Mesenchymal stem cell (in vitro differentiated cells and primary cell): ENCODE measurements at regions not wholly inside any gene's neighbourhood (a gene's known extent, or its start where the extent isn't known, plus 50 kb on each side); places are given as distances from the start of the nearest gene placed in this dataset.
A peak's percentile ranks its signal among the peaks of the same experiment; 100 is the strongest.
"Not testable (repeated sequence)": the region's sequence is repeated elsewhere in the genome, so short reads cannot be mapped to it uniquely, and the experiment has no call there.

Source experiments
- DNase-seq: peaks from one replicate; pipeline ENCODE4 v3.0.0-alpha.2; 2013
- H2AFZ ChIP-seq: one replicate; pipeline ENCODE4 v1.6.1; 2013; ENCODE audit warnings: low read depth, mild to moderate bottlenecking, control low read depth, inconsistent platforms, low read length, moderate library complexity
- H2AK5ac ChIP-seq: 2 replicates; pipeline ENCODE4 v1.6.1; 2013; ENCODE audit warnings: low read length, moderate library complexity, mild to moderate bottlenecking, inconsistent platforms; ENCODE audit not compliant: severe bottlenecking
- H2BK120ac ChIP-seq: one replicate; pipeline ENCODE4 v1.6.1; 2013; ENCODE audit warnings: low read depth, mild to moderate bottlenecking, inconsistent platforms, low read length, moderate library complexity
- H2BK12ac ChIP-seq, 2 experiments: one replicate each; pipeline ENCODE4 v1.6.1; 2013; ENCODE audit warnings: inconsistent platforms in 2 of 2, low read length in 2 of 2, mild to moderate bottlenecking in 2 of 2, moderate library complexity in 2 of 2, control low read depth in 1 of 2
- H2BK15ac ChIP-seq: one replicate; pipeline ENCODE4 v1.6.1; 2013; ENCODE audit warnings: mild to moderate bottlenecking, low read depth, inconsistent platforms; ENCODE audit not compliant: poor library complexity, severe bottlenecking
- H2BK5ac ChIP-seq: 2 replicates; pipeline ENCODE4 v1.6.1; 2013; ENCODE audit warnings: low read depth, mild to moderate bottlenecking, low read length, control low read depth, inconsistent platforms; ENCODE audit not compliant: poor library complexity, severe bottlenecking
- H3K14ac ChIP-seq, 2 experiments: one replicate each; pipeline ENCODE4 v1.6.1; 2013; ENCODE audit warnings: inconsistent platforms in 2 of 2, low read length in 2 of 2, control low read depth in 1 of 2, mild to moderate bottlenecking in 1 of 2, moderate library complexity in 1 of 2
- H3K18ac ChIP-seq, 2 experiments: one replicate each; pipeline ENCODE4 v1.6.1; 2013; ENCODE audit warnings: inconsistent platforms in 2 of 2, low read length in 2 of 2, control low read depth in 1 of 2, low read depth in 1 of 2, mild to moderate bottlenecking in 1 of 2
- H3K23ac ChIP-seq, 2 experiments: one replicate each; pipeline ENCODE4 v1.6.1; 2013; ENCODE audit warnings: inconsistent platforms in 2 of 2, low read length in 2 of 2, mild to moderate bottlenecking in 2 of 2, moderate library complexity in 2 of 2, control low read depth in 1 of 2
- H3K27ac ChIP-seq: 2 replicates; pipeline ENCODE4 v1.5.1; 2013; ENCODE audit warnings: mild to moderate bottlenecking, moderate library complexity, low read length, control low read depth, inconsistent platforms; ENCODE audit not compliant: poor library complexity, severe bottlenecking
- H3K27me3 ChIP-seq, 2 experiments: 2 replicates each; pipeline versions ENCODE4 v1.6.1 to v1.7.0; 2013; ENCODE audit warnings: low read length in 2 of 2, mild to moderate bottlenecking in 2 of 2, moderate library complexity in 2 of 2, control low read depth in 1 of 2, inconsistent platforms in 1 of 2; ENCODE audit not compliant: control insufficient read depth in 1 of 2, insufficient read depth in 1 of 2
- H3K36me3 ChIP-seq, 2 experiments: 2 replicates each; pipeline versions ENCODE4 v1.6.1 to v1.7.0; 2013; ENCODE audit warnings: low read length in 2 of 2, control low read depth in 1 of 2, inconsistent platforms in 1 of 2, low read depth in 1 of 2, mild to moderate bottlenecking in 1 of 2; ENCODE audit not compliant: insufficient read depth in 2 of 2, control insufficient read depth in 1 of 2
- H3K4ac ChIP-seq, 2 experiments: one replicate each; pipeline ENCODE4 v1.6.1; 2013; ENCODE audit warnings: inconsistent platforms in 2 of 2, low read length in 2 of 2, mild to moderate bottlenecking in 2 of 2, moderate library complexity in 2 of 2, control low read depth in 1 of 2, low read depth in 1 of 2
- H3K4me1 ChIP-seq: 2 replicates; pipeline ENCODE4 v1.6.1; 2013; ENCODE audit warnings: low read depth, low read length, control low read depth; ENCODE audit not compliant: control insufficient read depth, insufficient read depth
- H3K4me2 ChIP-seq: 2 replicates; pipeline ENCODE4 v1.6.1; 2013; ENCODE audit warnings: low read length, mild to moderate bottlenecking, inconsistent platforms; ENCODE audit not compliant: poor library complexity, severe bottlenecking
- H3K4me3 ChIP-seq, 2 experiments: 2 replicates each; pipeline versions ENCODE4 v1.5.1 to v1.7.0; 2013; ENCODE audit warnings: low read length in 2 of 2, mild to moderate bottlenecking in 2 of 2, control low read depth in 1 of 2, low read depth in 1 of 2; ENCODE audit not compliant: insufficient read depth in 1 of 2
- H3K79me1 ChIP-seq: replicated peaks from 2 replicates; pipeline ENCODE4 v1.6.1; 2013; ENCODE audit warnings: mild to moderate bottlenecking, control low read depth, low read length, inconsistent platforms; ENCODE audit not compliant: poor library complexity, severe bottlenecking
- H3K9ac ChIP-seq: 2 replicates; pipeline ENCODE4 v1.7.0; 2013; ENCODE audit warnings: mild to moderate bottlenecking, low read length, moderate library complexity
- H3K9me3 ChIP-seq: 2 replicates; pipeline ENCODE4 v1.7.0; 2013; ENCODE audit warnings: mild to moderate bottlenecking, low read length; ENCODE audit not compliant: control insufficient read depth
- H4K8ac ChIP-seq: one replicate; pipeline ENCODE4 v1.6.1; 2013; ENCODE audit warnings: inconsistent platforms, mild to moderate bottlenecking, low read length, moderate library complexity
- H4K91ac ChIP-seq: one replicate; pipeline ENCODE4 v1.6.1; 2013; ENCODE audit warnings: mild to moderate bottlenecking, low read length, inconsistent platforms
- WGBS: methylation state at CpG from one replicate; pipeline ENCODE4 v1.1.7; 2013; ENCODE audit warnings: mixed read lengths; 5-methylcytosine and 5-hydroxymethylcytosine counted together

GRCh38 chr5:117732264-117732663 is 1157.6 kb upstream of the SEMA6A start:
- Histone ChIP-seq H3K27me3 (no peaks in the 10 kb centered on the region), H3K14ac (no peak overlapping the region), H2BK120ac (no peak overlapping the region), H4K91ac (no peak overlapping the region), H3K4me1 (no peaks in the 10 kb centered on the region), H3K27ac (no peak overlapping the region), H2BK12ac (no peak overlapping the region), H2AK5ac (no peak overlapping the region), H3K4me2 (no peak overlapping the region), H3K79me1 (no peaks in the 10 kb centered on the region), H3K9me3 (no peaks in the 10 kb centered on the region), H3K18ac (no peak overlapping the region), H3K4ac (no peak overlapping the region), H3K23ac (no peak overlapping the region), H2AFZ (no peak overlapping the region), H2BK5ac (no peak overlapping the region), H3K4me3 (no peak overlapping the region), H3K9ac (no peak overlapping the region), H4K8ac (no peak overlapping the region), H3K36me3 (no peaks in the 10 kb centered on the region), H2BK15ac (no peak overlapping the region)
- WGBS = 96% methylated on average over 3 of the region's 3 CpGs
- no peak for DNase-seq

DNA sequence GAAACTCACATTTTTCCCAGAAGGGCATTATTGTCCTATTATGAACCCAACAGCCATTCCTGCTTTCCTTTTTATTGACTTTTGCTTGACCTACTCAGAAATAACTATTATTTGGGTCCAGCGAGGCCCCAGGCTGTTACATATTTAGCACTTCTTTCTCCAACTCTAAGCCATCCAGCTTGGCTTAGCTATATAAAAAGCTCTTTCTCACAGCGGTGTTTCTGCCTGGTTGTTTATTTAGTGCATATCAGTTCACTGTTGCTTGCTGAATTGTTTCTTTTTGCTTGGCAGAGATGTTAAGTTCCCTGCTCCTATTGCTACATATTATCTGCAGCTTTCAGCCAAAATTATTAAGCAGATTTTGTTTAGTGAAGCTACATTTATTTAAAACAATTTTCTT is 1156.8 kb upstream of the SEMA6A start:
- no peaks in the 10 kb centered on the region for H3K27me3 ChIP-seq
- H3K79me1 ChIP-seq = no peaks in the 10 kb centered on the region
- no peak overlapping the region for H3K9ac ChIP-seq
- H3K4me1 ChIP-seq = no peaks in the 10 kb centered on the region
- H3K14ac ChIP-seq = no peak overlapping the region
- H2BK12ac ChIP-seq = no peak overlapping the region
- H3K4me2 ChIP-seq = no peak overlapping the region
- no peak overlapping the region for H2BK5ac ChIP-seq
- H2BK15ac ChIP-seq = no peak overlapping the region
- H3K4ac ChIP-seq = no peak overlapping the region
- no peak overlapping the region for H3K23ac ChIP-seq
- H3K4me3 ChIP-seq = no peak overlapping the region
- H3K9me3 ChIP-seq = no peaks in the 10 kb centered on the region
- H3K36me3 ChIP-seq = no peaks in the 10 kb centered on the region
- H2BK120ac ChIP-seq = no peak overlapping the region
- no peak overlapping the region for H3K18ac ChIP-seq
- H4K91ac ChIP-seq = no peak overlapping the region
- H2AFZ ChIP-seq = no peak overlapping the region
- no peak overlapping the region for H2AK5ac ChIP-seq
- peak; percentile 5 for DNase-seq
- WGBS = 0% methylated on average over 1 of the region's 2 CpGs
- H4K8ac ChIP-seq = no peak overlapping the region
- H3K27ac ChIP-seq = no peak overlapping the region

- not testable (repeated sequence) for H3K4me1 ChIP-seq, H2AFZ ChIP-seq, DNase-seq, H2AK5ac ChIP-seq, H3K4ac ChIP-seq, H3K23ac ChIP-seq, H2BK15ac ChIP-seq, H3K79me1 ChIP-seq, H3K14ac ChIP-seq, H4K91ac ChIP-seq, H3K9ac ChIP-seq, H3K36me3 ChIP-seq, H2BK12ac ChIP-seq, H3K27me3 ChIP-seq, H2BK5ac ChIP-seq, H3K4me3 ChIP-seq, H4K8ac ChIP-seq, H3K18ac ChIP-seq, H3K4me2 ChIP-seq, H3K27ac ChIP-seq, H2BK120ac ChIP-seq
- peaks cover 20% of the 10 kb centered on the region for H3K9me3 ChIP-seq
- 100% methylated on average over 1 of the region's 4 CpGs for WGBS
Observed at GRCh38 chr5:117720784-117721183, 1146.2 kb upstream of the SEMA6A start.

GRCh38 chr5:117719413-117719812 is 1144.8 kb upstream of the SEMA6A start:
- Histone ChIP-seq H3K4me2 (no peak overlapping the region), H3K36me3 (no peaks in the 10 kb centered on the region), H4K91ac (no peak overlapping the region), H3K18ac (no peak overlapping the region), H2BK120ac (no peak overlapping the region), H3K4ac (no peak overlapping the region), H2BK15ac (no peak overlapping the region), H3K14ac (no peak overlapping the region), H3K27ac (no peak overlapping the region), H2BK12ac (no peak overlapping the region), H4K8ac (no peak overlapping the region), H3K9me3 (peaks cover 31% of the 10 kb centered on the region), H3K4me3 (no peak overlapping the region), H3K23ac (no peak overlapping the region), H2AFZ (no peak overlapping the region), H2BK5ac (no peak overlapping the region), H2AK5ac (no peak overlapping the region), H3K79me1 (no peaks in the 10 kb centered on the region), H3K4me1 (no peaks in the 10 kb centered on the region), H3K27me3 (no peaks in the 10 kb centered on the region), H3K9ac (no peak overlapping the region)
- DNase-seq = no peak
